ENCODE measurements at regions not wholly inside any gene's neighbourhood (a gene's known extent, or its start where the extent isn't known, plus 50 kb on each side); places are given as distances from the start of the nearest gene placed in this dataset.

DNA sequence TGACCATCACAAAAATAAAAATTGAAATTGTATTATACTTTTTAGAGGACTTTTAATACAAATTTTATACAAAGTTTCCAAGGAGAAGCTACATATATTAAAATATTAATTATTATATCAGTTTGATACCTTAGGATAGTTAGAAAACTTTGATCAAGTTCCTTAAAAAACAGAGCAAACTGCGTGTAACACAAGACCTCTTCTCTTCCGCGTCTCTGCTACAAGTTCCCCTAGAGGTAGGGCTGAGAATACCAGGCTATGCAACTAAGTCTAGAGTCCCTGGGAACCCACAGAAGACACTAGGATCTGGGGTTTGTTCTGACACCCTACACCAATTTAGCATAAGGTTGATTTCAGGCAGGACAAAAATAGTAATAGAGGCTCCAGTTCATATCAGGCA lies 319.0 kb downstream of the FOXG1 start:
- TF ChIP-seq, protein P1, sequence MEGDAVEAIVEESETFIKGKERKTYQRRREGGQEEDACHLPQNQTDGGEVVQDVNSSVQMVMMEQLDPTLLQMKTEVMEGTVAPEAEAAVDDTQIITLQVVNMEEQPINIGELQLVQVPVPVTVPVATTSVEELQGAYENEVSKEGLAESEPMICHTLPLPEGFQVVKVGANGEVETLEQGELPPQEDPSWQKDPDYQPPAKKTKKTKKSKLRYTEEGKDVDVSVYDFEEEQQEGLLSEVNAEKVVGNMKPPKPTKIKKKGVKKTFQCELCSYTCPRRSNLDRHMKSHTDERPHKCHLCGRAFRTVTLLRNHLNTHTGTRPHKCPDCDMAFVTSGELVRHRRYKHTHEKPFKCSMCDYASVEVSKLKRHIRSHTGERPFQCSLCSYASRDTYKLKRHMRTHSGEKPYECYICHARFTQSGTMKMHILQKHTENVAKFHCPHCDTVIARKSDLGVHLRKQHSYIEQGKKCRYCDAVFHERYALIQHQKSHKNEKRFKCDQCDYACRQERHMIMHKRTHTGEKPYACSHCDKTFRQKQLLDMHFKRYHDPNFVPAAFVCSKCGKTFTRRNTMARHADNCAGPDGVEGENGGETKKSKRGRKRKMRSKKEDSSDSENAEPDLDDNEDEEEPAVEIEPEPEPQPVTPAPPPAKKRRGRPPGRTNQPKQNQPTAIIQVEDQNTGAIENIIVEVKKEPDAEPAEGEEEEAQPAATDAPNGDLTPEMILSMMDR (IDR thresholded peaks at IDR 0.05; ENCODE audit: borderline replicate concordance, control extremely low read depth, extremely low read depth, insufficient read depth, missing control alignments): no peak
- no peak for DNase-seq (ENCODE audit: low spot score)
- in situ Hi-C loops (cut with MboI; ENCODE audit: low sequenced_read_pairs, unreplicated experiment): no loop called here

- TF ChIP-seq, protein P1 (IDR thresholded peaks at IDR 0.05; ENCODE audit: borderline replicate concordance, control extremely low read depth, extremely low read depth, insufficient read depth, missing control alignments): no peak
- DNase-seq (ENCODE audit: low spot score): no peak
Measured at GRCh38 chr14:29089849-29090248, 323.3 kb downstream of the FOXG1 start.

DNA sequence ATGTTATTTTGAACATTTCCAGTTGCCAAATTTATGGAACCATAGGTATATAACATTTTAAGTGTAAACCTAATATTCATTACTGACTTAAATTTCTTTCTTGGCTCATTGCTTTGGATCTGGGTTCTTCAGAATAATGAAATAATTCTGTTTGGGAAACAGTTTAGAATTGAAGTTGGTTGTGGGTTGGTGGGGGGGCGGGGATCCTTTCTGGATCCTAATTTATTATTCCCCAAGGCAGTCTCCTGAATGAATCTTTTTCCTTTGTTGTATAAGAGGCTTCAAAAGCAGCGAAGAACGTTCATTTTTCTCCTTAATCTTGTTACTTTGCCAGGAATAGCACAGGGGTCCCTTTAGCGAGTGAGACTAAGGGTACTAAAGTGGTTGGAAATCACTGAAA lies 325.5 kb downstream of the FOXG1 start:
- TF ChIP-seq, protein P1 (IDR thresholded peaks at IDR 0.05; ENCODE audit: borderline replicate concordance, control extremely low read depth, extremely low read depth, insufficient read depth, missing control alignments): no peak
- in situ Hi-C loops (cut with MboI; ENCODE audit: low sequenced_read_pairs, unreplicated experiment): no loop called here
- no peak for DNase-seq (ENCODE audit: low spot score)

More at GRCh38 chr14:29089849-29090248, 323.3 kb downstream of the FOXG1 start:
- in situ Hi-C loops (cut with MboI; ENCODE audit: low sequenced_read_pairs, unreplicated experiment): no loop called here

- no peak for DNase-seq (ENCODE audit: low spot score)
- TF ChIP-seq, protein P1 (IDR thresholded peaks at IDR 0.05; ENCODE audit: borderline replicate concordance, control extremely low read depth, extremely low read depth, insufficient read depth, missing control alignments): no peak
- in situ Hi-C loops (cut with MboI; ENCODE audit: low sequenced_read_pairs, unreplicated experiment): no loop called here
Measured at GRCh38 chr14:29097476-29097875, 330.9 kb downstream of the FOXG1 start.

DNA sequence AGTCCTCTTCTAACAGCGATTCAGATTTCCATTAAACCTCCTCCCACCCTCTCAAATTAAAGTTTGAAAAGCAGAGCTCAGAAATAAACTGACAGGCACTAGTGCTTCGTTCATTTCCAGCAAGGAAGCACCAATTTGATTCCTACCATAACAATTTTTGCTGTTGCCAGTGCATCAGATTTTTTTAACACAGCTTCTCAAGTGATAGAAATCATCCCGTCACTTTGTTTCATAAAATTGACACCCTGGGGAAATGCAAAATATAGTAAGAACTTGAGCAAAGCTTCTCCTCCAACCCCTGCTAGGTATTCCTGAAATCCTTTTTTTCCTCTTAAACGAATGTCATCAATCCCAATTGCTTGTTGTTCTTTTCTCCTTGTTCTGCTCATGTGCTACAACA lies 332.1 kb downstream of the FOXG1 start:
- DNase-seq (ENCODE audit: low spot score): no peak
- in situ Hi-C loops (cut with MboI; ENCODE audit: low sequenced_read_pairs, unreplicated experiment): no loop called here
- TF ChIP-seq, protein P1 (IDR thresholded peaks at IDR 0.05; ENCODE audit: borderline replicate concordance, control extremely low read depth, extremely low read depth, insufficient read depth, missing control alignments): no peak

DNA sequence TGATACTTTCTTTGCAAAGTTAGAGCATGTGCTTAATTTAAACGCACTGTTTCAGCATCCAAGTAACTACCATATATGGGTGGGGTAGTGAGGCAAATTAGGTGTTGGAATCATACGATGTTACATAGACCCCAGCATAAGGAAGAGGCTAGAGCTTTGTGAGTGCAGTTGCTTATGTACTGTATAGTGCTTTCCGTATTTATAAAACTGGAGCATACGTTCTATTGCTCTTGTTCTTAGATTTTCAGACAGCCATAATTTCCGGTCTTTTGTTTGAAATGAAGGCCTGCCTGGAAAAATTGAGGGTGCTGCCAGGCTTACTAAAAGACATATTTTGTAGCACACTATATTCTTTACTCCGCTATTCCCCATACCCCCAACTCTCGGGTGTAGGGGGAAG lies 335.7 kb downstream of the FOXG1 start:
- in situ Hi-C loops (cut with MboI; ENCODE audit: low sequenced_read_pairs, unreplicated experiment): no loop called here
- TF ChIP-seq, protein P1 (IDR thresholded peaks at IDR 0.05; ENCODE audit: borderline replicate concordance, control extremely low read depth, extremely low read depth, insufficient read depth, missing control alignments): no peak
- no peak for DNase-seq (ENCODE audit: low spot score)

DNA sequence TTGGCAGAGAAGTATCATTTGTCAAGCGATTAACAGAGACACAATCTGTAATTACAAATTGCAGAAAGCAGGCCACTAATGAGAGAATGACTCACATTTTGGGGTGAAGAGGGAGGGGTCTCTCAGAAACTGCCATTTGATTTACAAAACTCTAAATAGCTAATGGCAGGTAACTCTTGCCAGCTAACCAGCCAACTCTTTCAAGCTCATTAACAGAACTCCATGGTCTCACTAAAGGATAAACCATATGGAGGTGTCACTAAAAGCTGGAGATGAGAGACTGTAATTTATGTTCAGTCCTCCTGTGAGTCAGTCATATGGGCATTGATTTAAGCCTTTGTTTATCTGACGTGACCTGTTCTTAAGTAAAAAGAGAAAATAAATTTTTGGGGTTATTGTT lies 336.4 kb downstream of the FOXG1 start:
- in situ Hi-C loops (cut with MboI; ENCODE audit: low sequenced_read_pairs, unreplicated experiment): no loop called here
- TF ChIP-seq, protein P1 (IDR thresholded peaks at IDR 0.05; ENCODE audit: borderline replicate concordance, control extremely low read depth, extremely low read depth, insufficient read depth, missing control alignments): no peak
- no peak for DNase-seq (ENCODE audit: low spot score)

Data from GM13976 (cell line).